Uterus (tissue), 2 donors: ENCODE measurements at regions not wholly inside any gene's neighbourhood (a gene's known extent, or its start where the extent isn't known, plus 50 kb on each side); places are given as distances from the start of the nearest gene placed in this dataset.

Source experiments
- POLR2A ChIP-seq, 2 donors: fragments of 450-650 bp; IDR thresholded peaks; one replicate each; pipeline ENCODE4 v1.6.1; 2016; ENCODE audit warnings: antibody characterized with exemption in 2 of 2, mild to moderate bottlenecking in 1 of 2, moderate library complexity in 1 of 2
- TF ChIP-seq, protein P1 (sequence below), 4 experiments: fragments of 200-600 bp in 2 of 4; fragments of 450-650 bp in 2 of 4; sonication (generic) in 2 of 4; IDR thresholded peaks; one replicate each; pipeline ENCODE4 v1.5.1; 2016 to 2019; ENCODE audit warnings: antibody characterized with exemption in 4 of 4, mild to moderate bottlenecking in 2 of 4, moderate library complexity in 1 of 4

- TF ChIP-seq, protein P1, sequence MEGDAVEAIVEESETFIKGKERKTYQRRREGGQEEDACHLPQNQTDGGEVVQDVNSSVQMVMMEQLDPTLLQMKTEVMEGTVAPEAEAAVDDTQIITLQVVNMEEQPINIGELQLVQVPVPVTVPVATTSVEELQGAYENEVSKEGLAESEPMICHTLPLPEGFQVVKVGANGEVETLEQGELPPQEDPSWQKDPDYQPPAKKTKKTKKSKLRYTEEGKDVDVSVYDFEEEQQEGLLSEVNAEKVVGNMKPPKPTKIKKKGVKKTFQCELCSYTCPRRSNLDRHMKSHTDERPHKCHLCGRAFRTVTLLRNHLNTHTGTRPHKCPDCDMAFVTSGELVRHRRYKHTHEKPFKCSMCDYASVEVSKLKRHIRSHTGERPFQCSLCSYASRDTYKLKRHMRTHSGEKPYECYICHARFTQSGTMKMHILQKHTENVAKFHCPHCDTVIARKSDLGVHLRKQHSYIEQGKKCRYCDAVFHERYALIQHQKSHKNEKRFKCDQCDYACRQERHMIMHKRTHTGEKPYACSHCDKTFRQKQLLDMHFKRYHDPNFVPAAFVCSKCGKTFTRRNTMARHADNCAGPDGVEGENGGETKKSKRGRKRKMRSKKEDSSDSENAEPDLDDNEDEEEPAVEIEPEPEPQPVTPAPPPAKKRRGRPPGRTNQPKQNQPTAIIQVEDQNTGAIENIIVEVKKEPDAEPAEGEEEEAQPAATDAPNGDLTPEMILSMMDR (IDR thresholded peaks at IDR 0.05): no peak
- no peak for TF ChIP-seq POLR2A (IDR thresholded peaks at IDR 0.05)
These were observed 750.9 kb upstream of the B3GALT2 start for GRCh38 chr1:193937308-193937707.
